ENCODE measurements at regions not wholly inside any gene's neighbourhood (a gene's known extent, or its start where the extent isn't known, plus 50 kb on each side); places are given as distances from the start of the nearest gene placed in this dataset.
A peak's percentile ranks its signal among the peaks of the same experiment; 100 is the strongest.

GRCh38 chr14:22099942-22100763 is 426.5 kb upstream of the OR4E1 start:
- ChIA-PET CTCF (interaction anchor here (0.6 to 1.0 kb wide), 3 partner anchors 12 to 121 kb away, joined by 3 to 8 read pairs (median 3); no protein-coding TSS in a partner anchor), POLR2A (no interaction called here)
- peak; percentile 46 for DNase-seq (ENCODE audit: extremely low spot score)
- TF ChIP-seq L3MBTL2 (conservative IDR thresholded peaks at IDR 0.05) (no peak), TARDBP (IDR thresholded peaks at IDR 0.05) (no peak), FOXM1 (IDR thresholded peaks at IDR 0.05; ENCODE audit: borderline replicate concordance) (no peak), ELF4 (IDR thresholded peaks at IDR 0.05) (no peak), PKNOX1 (IDR thresholded peaks at IDR 0.05) (no peak), NFRKB (IDR thresholded peaks at IDR 0.05) (no peak), FOXA1 (IDR thresholded peaks at IDR 0.05) (no peak)

- ChIA-PET POLR2A (no interaction called here), CTCF (no interaction called here)
- TF ChIP-seq L3MBTL2 (conservative IDR thresholded peaks at IDR 0.05), result no peak
- no peak for TF ChIP-seq ZNF384 (IDR thresholded peaks at IDR 0.05)
- TF ChIP-seq ELF4 (IDR thresholded peaks at IDR 0.05), result no peak
- TF ChIP-seq FOXK2 (IDR thresholded peaks at IDR 0.05), result no peak
- TF ChIP-seq TARDBP (IDR thresholded peaks at IDR 0.05), result no peak
- TF ChIP-seq FOXM1 (IDR thresholded peaks at IDR 0.05; ENCODE audit: borderline replicate concordance), result no peak
- no peak for TF ChIP-seq CTBP1 (IDR thresholded peaks at IDR 0.05; ENCODE audit: borderline replicate concordance)
- TF ChIP-seq LEF1 (IDR thresholded peaks at IDR 0.05; ENCODE audit: borderline replicate concordance), result no peak
- TF ChIP-seq PKNOX1 (IDR thresholded peaks at IDR 0.05), result no peak
- TF ChIP-seq ARNT (IDR thresholded peaks at IDR 0.05), result no peak
- TF ChIP-seq BHLHE40 (IDR thresholded peaks at IDR 0.05; ENCODE audit: borderline replicate concordance), result no peak
- TF ChIP-seq FOXA1 (IDR thresholded peaks at IDR 0.05), result no peak
- TF ChIP-seq NFRKB (IDR thresholded peaks at IDR 0.05), result no peak
- DNase-seq (ENCODE audit: extremely low spot score), result no peak
These were observed 424.8 kb upstream of the OR4E1 start for GRCh38 chr14:22098435-22098834.

- CTCF ChIA-PET, result interaction anchor here (0.7 kb wide), 1 partner anchor 13 kb away, joined by 3 read pairs; no protein-coding TSS in a partner anchor
- TF ChIP-seq FOXA1 (IDR thresholded peaks at IDR 0.05), result no peak
- no peak for TF ChIP-seq PKNOX1 (IDR thresholded peaks at IDR 0.05)
- no peak for TF ChIP-seq CTBP1 (IDR thresholded peaks at IDR 0.05; ENCODE audit: borderline replicate concordance)
- TF ChIP-seq ELF4 (IDR thresholded peaks at IDR 0.05), result no peak
- no peak for TF ChIP-seq HDGF (IDR thresholded peaks at IDR 0.05; ENCODE audit: borderline replicate concordance)
- no peak for TF ChIP-seq ARNT (IDR thresholded peaks at IDR 0.05)
- TF ChIP-seq FOXM1 (IDR thresholded peaks at IDR 0.05; ENCODE audit: borderline replicate concordance), result no peak
- TF ChIP-seq L3MBTL2 (conservative IDR thresholded peaks at IDR 0.05), result no peak
- TF ChIP-seq FOXK2 (IDR thresholded peaks at IDR 0.05), result no peak
- no peak for TF ChIP-seq SUZ12 (IDR thresholded peaks at IDR 0.05)
- no peak for TF ChIP-seq NFRKB (IDR thresholded peaks at IDR 0.05)
- TF ChIP-seq ZNF384 (IDR thresholded peaks at IDR 0.05), result no peak
- no peak for TF ChIP-seq LEF1 (IDR thresholded peaks at IDR 0.05; ENCODE audit: borderline replicate concordance)
- POLR2A ChIA-PET, result no interaction called here
- no peak for DNase-seq (ENCODE audit: extremely low spot score)
These were observed 424.1 kb upstream of the OR4E1 start for GRCh38 chr14:22097586-22098292.

GRCh38 chr14:22097072-22097471 is 423.5 kb upstream of the OR4E1 start:
- TF ChIP-seq FOXK2 (IDR thresholded peaks at IDR 0.05), result no peak
- TF ChIP-seq ZNF384 (IDR thresholded peaks at IDR 0.05), result no peak
- no peak for TF ChIP-seq FOXM1 (IDR thresholded peaks at IDR 0.05; ENCODE audit: borderline replicate concordance)
- TF ChIP-seq NFRKB (IDR thresholded peaks at IDR 0.05), result no peak
- no peak for TF ChIP-seq SUZ12 (IDR thresholded peaks at IDR 0.05)
- no peak for TF ChIP-seq CTBP1 (IDR thresholded peaks at IDR 0.05; ENCODE audit: borderline replicate concordance)
- TF ChIP-seq FOXA1 (IDR thresholded peaks at IDR 0.05), result no peak
- no peak for TF ChIP-seq LEF1 (IDR thresholded peaks at IDR 0.05; ENCODE audit: borderline replicate concordance)
- TF ChIP-seq ARNT (IDR thresholded peaks at IDR 0.05), result no peak
- no peak for TF ChIP-seq BHLHE40 (IDR thresholded peaks at IDR 0.05; ENCODE audit: borderline replicate concordance)
- ChIA-PET CTCF (no interaction called here), POLR2A (no interaction called here)
- no peak for DNase-seq (ENCODE audit: extremely low spot score)

GRCh38 chr14:22096514-22096895 is 422.9 kb upstream of the OR4E1 start:
- DNase-seq (ENCODE audit: extremely low spot score), result no peak
- ChIA-PET CTCF (interaction anchor here (0.6 to 1.0 kb wide), 2 partner anchors 15 to 163 kb away, joined by 3 to 4 read pairs; no protein-coding TSS in a partner anchor), POLR2A (no interaction called here)
- TF ChIP-seq LEF1 (IDR thresholded peaks at IDR 0.05; ENCODE audit: borderline replicate concordance) (no peak), TARDBP (IDR thresholded peaks at IDR 0.05) (no peak), SP1 (IDR thresholded peaks at IDR 0.05) (no peak), BHLHE40 (IDR thresholded peaks at IDR 0.05; ENCODE audit: borderline replicate concordance) (no peak), FOXM1 (IDR thresholded peaks at IDR 0.05; ENCODE audit: borderline replicate concordance) (no peak), FOXK2 (IDR thresholded peaks at IDR 0.05) (no peak), ELF4 (IDR thresholded peaks at IDR 0.05) (no peak), CTBP1 (IDR thresholded peaks at IDR 0.05; ENCODE audit: borderline replicate concordance) (no peak), SUZ12 (IDR thresholded peaks at IDR 0.05) (no peak), NFRKB (IDR thresholded peaks at IDR 0.05) (no peak), L3MBTL2 (conservative IDR thresholded peaks at IDR 0.05) (no peak), ZNF384 (IDR thresholded peaks at IDR 0.05) (no peak), PKNOX1 (IDR thresholded peaks at IDR 0.05) (no peak), ARNT (IDR thresholded peaks at IDR 0.05) (no peak), FOXA1 (IDR thresholded peaks at IDR 0.05) (no peak), HDGF (IDR thresholded peaks at IDR 0.05; ENCODE audit: borderline replicate concordance) (no peak)

Data from HEK293T (cell line).